Liver (tissue), 8 donors: ENCODE measurements at regions not wholly inside any gene's neighbourhood (a gene's known extent, or its start where the extent isn't known, plus 50 kb on each side); places are given as distances from the start of the nearest gene placed in this dataset.

ENCODE experiments used
- DNase-seq: peaks from one replicate; pipeline ENCODE4 v3.0.0-alpha.2; 2017; ENCODE audit warnings: low spot score
- H3K27ac ChIP-seq, 2 donors: one replicate each; pipeline ENCODE4 v1.7.0; 2013; ENCODE audit warnings: inconsistent platforms in 2 of 2, low read length in 2 of 2, control low read depth in 1 of 2, low read depth in 1 of 2, mild to moderate bottlenecking in 1 of 2
- H3K27me3 ChIP-seq, 4 donors: one replicate each; pipeline versions ENCODE4 v1.6.1 to v1.7.0; 2013; ENCODE audit warnings: low read length in 3 of 4, inconsistent platforms in 1 of 4, mild to moderate bottlenecking in 1 of 4, moderate library complexity in 1 of 4; ENCODE audit not compliant: control insufficient read depth in 4 of 4, insufficient read depth in 4 of 4
- H3K36me3 ChIP-seq, 4 donors: one replicate each; pipeline versions ENCODE4 v1.6.1 to v1.7.0; 2013; ENCODE audit warnings: low read length in 3 of 4, mild to moderate bottlenecking in 3 of 4, low read depth in 1 of 4, moderate library complexity in 1 of 4; ENCODE audit not compliant: control insufficient read depth in 4 of 4, insufficient read depth in 3 of 4
- H3K4me1 ChIP-seq, 4 donors: one replicate each; pipeline versions ENCODE4 v1.6.1 to v1.7.0; 2013; ENCODE audit warnings: low read length in 3 of 4, mild to moderate bottlenecking in 3 of 4, moderate library complexity in 1 of 4; ENCODE audit not compliant: control insufficient read depth in 4 of 4, insufficient read depth in 4 of 4
- H3K4me3 ChIP-seq, 3 donors: one replicate each; pipeline versions ENCODE4 v1.6.1 to v1.7.0; 2013; ENCODE audit warnings: low read length in 3 of 3, control low read depth in 1 of 3, low read depth in 1 of 3, mild to moderate bottlenecking in 1 of 3
- H3K9ac ChIP-seq, 2 donors: one replicate each; pipeline ENCODE4 v1.7.0; 2013; ENCODE audit warnings: low read length in 2 of 2, mild to moderate bottlenecking in 2 of 2, moderate library complexity in 2 of 2, control low read depth in 1 of 2, low read depth in 1 of 2
- H3K9me3 ChIP-seq, 4 donors: one replicate each; pipeline versions ENCODE4 v1.6.1 to v1.7.0; 2013; ENCODE audit warnings: low read length in 3 of 4; ENCODE audit not compliant: control insufficient read depth in 4 of 4
- ATF3 ChIP-seq: IDR thresholded peaks from 2 replicates; pipeline ENCODE4 v1.6.1; 2016; ENCODE audit warnings: antibody characterized with exemption
- CTCF ChIP-seq: fragments of 150-350 bp; IDR thresholded peaks from 2 replicates; pipeline ENCODE4 v1.5.1; 2017; ENCODE audit warnings: improper control_type of control experiment, low read depth, low read length; ENCODE audit not compliant: missing input control
- EGR1 ChIP-seq, 2 donors: IDR thresholded peaks; 2 replicates each; pipeline ENCODE4 v1.6.1; 2016 to 2018; ENCODE audit warnings: antibody characterized with exemption in 2 of 2, low read depth in 2 of 2
- FOXA2 ChIP-seq: IDR thresholded peaks from 2 replicates; pipeline ENCODE4 v1.6.1; 2016; ENCODE audit warnings: antibody characterized with exemption
- GABPA ChIP-seq, 2 donors: IDR thresholded peaks in 1 of 2; conservative IDR thresholded peaks in 1 of 2; 2 replicates each; pipeline ENCODE4 v1.6.1; 2016; ENCODE audit warnings: antibody characterized with exemption in 2 of 2, mild to moderate bottlenecking in 1 of 2, moderate library complexity in 1 of 2
- HNF4A ChIP-seq, 2 donors: conservative IDR thresholded peaks; 2 replicates each; pipeline ENCODE4 v1.6.1; 2016; ENCODE audit warnings: antibody characterized with exemption in 2 of 2, mild to moderate bottlenecking in 2 of 2
- HNF4G ChIP-seq: IDR thresholded peaks from 2 replicates; pipeline ENCODE4 v1.6.1; 2016; ENCODE audit warnings: antibody characterized with exemption
- JUND ChIP-seq, 2 donors: IDR thresholded peaks; 2 replicates each; pipeline ENCODE4 v1.6.1; 2016; ENCODE audit warnings: antibody characterized with exemption in 2 of 2
- MAX ChIP-seq: IDR thresholded peaks from 2 replicates; pipeline ENCODE4 v1.6.1; 2016; ENCODE audit warnings: antibody characterized with exemption
- NR2F2 ChIP-seq: IDR thresholded peaks from 2 replicates; pipeline ENCODE4 v1.6.1; 2016; ENCODE audit warnings: antibody characterized with exemption
- RAD21 ChIP-seq, 2 donors: IDR thresholded peaks; 2 replicates each; pipeline ENCODE4 v1.6.1; 2016; ENCODE audit warnings: antibody characterized with exemption in 2 of 2, mild to moderate bottlenecking in 2 of 2
- REST ChIP-seq: IDR thresholded peaks from 2 replicates; pipeline ENCODE4 v1.6.1; 2016; ENCODE audit warnings: antibody characterized with exemption, mild to moderate bottlenecking
- RXRA ChIP-seq, 2 donors: IDR thresholded peaks; 2 replicates each; pipeline ENCODE4 v1.6.1; 2017 to 2018; ENCODE audit warnings: antibody characterized with exemption in 2 of 2, mild to moderate bottlenecking in 1 of 2
- SP1 ChIP-seq: IDR thresholded peaks from 2 replicates; pipeline ENCODE4 v1.6.1; 2018; ENCODE audit warnings: antibody characterized with exemption, mild to moderate bottlenecking
- TAF1 ChIP-seq: conservative IDR thresholded peaks from 2 replicates; pipeline ENCODE4 v1.6.1; 2016; ENCODE audit warnings: antibody characterized with exemption, mild to moderate bottlenecking
- YY1 ChIP-seq: IDR thresholded peaks from 2 replicates; pipeline ENCODE4 v1.6.1; 2016; ENCODE audit warnings: antibody characterized with exemption, mild to moderate bottlenecking
- ZBTB33 ChIP-seq: IDR thresholded peaks from 2 replicates; pipeline ENCODE4 v1.6.1; 2016; ENCODE audit warnings: antibody characterized with exemption
- WGBS: extraction: QIAGEN DNeasy Blood & Tissue Kit; methylation state at CpG from one replicate; pipeline ENCODE4 v1.1.7; 2013; 5-methylcytosine and 5-hydroxymethylcytosine counted together
- donor health status: healthy.
- donor health status: healthy.
- donor health status: healthy.
- donor health status: healthy.
- donor health status: healthy.

GRCh38 chr14:28589792-28590191 lies 176.8 kb upstream of the FOXG1 start:
- no peak for TF ChIP-seq SP1
- TF ChIP-seq MAX, result no peak
- no peak for TF ChIP-seq HNF4G
- TF ChIP-seq EGR1 (IDR thresholded peaks at IDR 0.05; ENCODE audit: low read depth in 2 of 2), result no peak
- TF ChIP-seq FOXA2, result no peak
- H3K27ac ChIP-seq, result no peak overlapping the region
- 46% methylated on average over 1 of the region's 1 CpG for WGBS
- no peaks in the 10 kb centered on the region for H3K9me3 ChIP-seq
- no peaks in the 10 kb centered on the region for H3K36me3 ChIP-seq
- no peaks in the 10 kb centered on the region for H3K27me3 ChIP-seq
- DNase-seq, result no peak
- H3K4me1 ChIP-seq, result no peaks in the 10 kb centered on the region
- no peak overlapping the region for H3K4me3 ChIP-seq
- no peak overlapping the region for H3K9ac ChIP-seq

GRCh38 chr14:28596391-28596790 lies 170.2 kb upstream of the FOXG1 start:
- DNase-seq, result no peak
- no peak for TF ChIP-seq JUND (IDR thresholded peaks at IDR 0.05)
- no peak for TF ChIP-seq YY1
- no peak for TF ChIP-seq SP1
- TF ChIP-seq MAX, result no peak
- TF ChIP-seq TAF1, result no peak
- no peak for TF ChIP-seq RAD21 (IDR thresholded peaks at IDR 0.05)
- no peak for TF ChIP-seq ATF3
- no peak for TF ChIP-seq GABPA (IDR thresholded peaks at IDR 0.05 in 1 of 2, conservative IDR thresholded peaks at IDR 0.05 in 1 of 2)
- no peak for TF ChIP-seq CTCF
- TF ChIP-seq RXRA (IDR thresholded peaks at IDR 0.05), result no peak
- no peak for TF ChIP-seq NR2F2
- TF ChIP-seq HNF4G, result no peak
- TF ChIP-seq ZBTB33, result no peak
- no peak for TF ChIP-seq REST
- TF ChIP-seq HNF4A (conservative IDR thresholded peaks at IDR 0.05), result no peak
- no peaks in the 10 kb centered on the region for H3K36me3 ChIP-seq
- H3K9me3 ChIP-seq, result no peaks in the 10 kb centered on the region
- H3K27me3 ChIP-seq, result no peaks in the 10 kb centered on the region
- H3K27ac ChIP-seq, result no peak overlapping the region
- no peak overlapping the region for H3K4me3 ChIP-seq
- no peaks in the 10 kb centered on the region for H3K4me1 ChIP-seq
- H3K9ac ChIP-seq, result no peak overlapping the region
